NOMO-1 treated with dmso at 0.1 percent for 144 hours (cell line): ENCODE measurements at regions not wholly inside any gene's neighbourhood (a gene's known extent, or its start where the extent isn't known, plus 50 kb on each side); places are given as distances from the start of the nearest gene placed in this dataset.

ENCODE experiments used
- DNase-seq: peaks from one replicate; lab custom pipeline; 2025; ENCODE audit not compliant: unreplicated experiment; lab: John Stamatoyannopoulos, UW

- no peak for DNase-seq
These were observed 85.6 kb downstream of the CD8B2 start for GRCh38 chr2:106572541-106573450.

- no peak for DNase-seq
These were observed 86.6 kb downstream of the CD8B2 start for GRCh38 chr2:106573773-106574172.

DNA sequence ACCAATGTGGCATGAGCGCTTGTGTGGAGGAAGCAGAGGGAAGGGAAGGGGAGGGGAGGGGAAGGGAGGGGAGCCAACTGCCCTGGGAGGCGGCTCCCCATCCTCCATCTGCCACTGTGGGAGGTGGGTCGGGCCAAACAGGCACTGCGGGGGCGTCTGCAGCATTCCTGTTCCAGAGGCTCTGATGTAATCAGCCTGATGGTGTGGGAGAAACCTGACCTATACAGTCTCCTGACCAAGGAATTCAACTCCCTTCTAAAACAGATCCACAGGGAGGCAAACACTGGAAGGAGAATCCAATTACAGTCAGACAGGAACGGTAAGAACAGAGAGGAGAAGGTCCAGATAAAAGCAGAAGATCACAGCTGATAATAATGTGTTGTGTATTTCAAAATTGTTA is 88.8 kb downstream of the CD8B2 start:
- DNase-seq = no peak

GRCh38 chr2:106577255-106577651 is 90.1 kb downstream of the CD8B2 start:
- DNase-seq = no peak

- no peak for DNase-seq
These were observed 92.6 kb downstream of the CD8B2 start for GRCh38 chr2:106579750-106580197.

- no peak for DNase-seq
These were observed 93.1 kb downstream of the CD8B2 start for GRCh38 chr2:106580241-106580640.

GRCh38 chr2:106581328-106581727 is 94.2 kb downstream of the CD8B2 start:
- DNase-seq = no peak

DNA sequence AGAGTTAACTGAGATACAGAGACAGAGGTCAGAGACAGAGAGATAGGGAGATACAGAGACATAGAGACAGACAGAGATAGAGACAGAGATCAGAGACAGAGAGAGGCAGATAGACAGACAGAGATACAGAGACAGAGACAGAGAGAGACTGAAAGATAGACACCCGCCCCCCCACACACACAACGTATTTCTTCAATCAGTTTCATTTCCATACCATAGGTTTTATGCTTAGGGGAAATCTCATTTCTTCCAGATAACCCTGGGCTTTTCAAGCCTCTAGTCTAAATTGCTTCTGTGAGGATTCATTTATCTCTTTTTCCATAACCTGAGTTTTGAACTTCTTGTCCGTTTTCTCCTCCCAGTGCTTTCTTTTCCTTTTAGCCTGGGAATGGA is 94.6 kb downstream of the CD8B2 start:
- no peak for DNase-seq

DNA sequence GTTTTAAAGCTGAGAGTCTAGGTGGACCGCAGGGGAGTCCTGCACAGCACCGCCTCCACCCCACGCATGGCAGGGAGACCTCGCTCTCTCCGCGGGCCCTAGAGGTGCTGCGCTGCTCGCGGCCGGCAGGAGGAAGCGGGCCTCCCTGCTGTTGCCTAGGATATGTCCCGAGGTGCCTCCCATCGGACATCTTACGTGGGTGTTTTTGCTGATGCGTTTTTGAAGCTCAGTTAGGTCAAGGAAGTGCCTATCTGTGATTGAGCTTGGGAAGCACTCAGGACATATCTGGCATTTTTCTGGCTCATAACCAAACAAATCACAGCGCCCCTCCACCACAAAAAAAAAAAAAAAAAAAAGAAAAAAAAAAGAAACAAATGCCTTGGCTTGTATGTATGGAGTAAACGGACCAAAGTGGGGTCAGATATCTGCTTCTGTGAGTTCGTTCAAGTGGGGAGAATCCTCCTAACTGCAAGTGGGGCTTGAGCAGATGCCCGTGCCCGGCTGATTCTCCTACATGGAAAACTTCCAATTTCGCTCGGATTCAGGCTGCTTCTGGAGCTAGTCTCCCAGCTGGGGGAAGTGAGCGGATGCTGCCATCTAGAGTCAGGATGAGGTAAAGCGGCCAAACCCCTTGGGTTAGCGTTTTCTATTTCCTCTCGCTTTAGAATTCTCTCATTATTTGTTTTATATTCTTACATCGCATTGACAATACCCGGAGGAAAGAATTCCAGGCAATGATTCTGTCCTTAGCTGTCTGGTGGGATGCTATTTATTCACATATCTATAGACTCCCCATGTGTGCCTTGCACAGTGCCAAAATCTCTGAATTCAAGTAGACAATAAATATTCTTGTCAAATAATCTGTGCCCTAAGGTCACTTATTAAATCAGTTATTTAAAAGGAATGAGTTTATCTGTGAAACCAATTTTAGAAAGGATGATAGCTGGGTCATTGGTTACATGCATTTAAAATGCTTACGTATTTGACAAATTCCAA is 95.3 kb downstream of the CD8B2 start:
- DNase-seq = peak; percentile 67

- no peak for DNase-seq
These were observed 97.3 kb downstream of the CD8B2 start for GRCh38 chr2:106584304-106584954.

GRCh38 chr2:106596844-106597243 is 109.7 kb downstream of the CD8B2 start:
- no peak for DNase-seq

DNA sequence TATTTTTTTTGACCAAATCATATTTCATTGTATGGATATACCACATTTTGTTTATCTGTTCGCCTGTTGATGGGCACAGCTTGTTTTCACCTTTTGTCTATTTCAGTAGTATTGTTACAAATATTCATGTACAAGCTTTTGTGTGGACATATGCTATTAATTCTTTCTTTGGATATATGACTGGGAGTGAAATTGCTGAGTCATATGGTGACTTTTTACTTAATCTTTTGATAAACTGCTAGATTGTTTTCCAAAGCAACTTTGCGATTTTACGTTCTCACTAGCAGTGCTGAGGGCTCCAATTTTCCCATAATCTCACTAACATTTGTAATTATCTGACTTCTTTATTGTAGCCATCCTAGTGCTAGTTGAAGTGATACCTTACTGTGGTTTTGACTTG is 112.4 kb downstream of the CD8B2 start:
- no peak for DNase-seq

DNA sequence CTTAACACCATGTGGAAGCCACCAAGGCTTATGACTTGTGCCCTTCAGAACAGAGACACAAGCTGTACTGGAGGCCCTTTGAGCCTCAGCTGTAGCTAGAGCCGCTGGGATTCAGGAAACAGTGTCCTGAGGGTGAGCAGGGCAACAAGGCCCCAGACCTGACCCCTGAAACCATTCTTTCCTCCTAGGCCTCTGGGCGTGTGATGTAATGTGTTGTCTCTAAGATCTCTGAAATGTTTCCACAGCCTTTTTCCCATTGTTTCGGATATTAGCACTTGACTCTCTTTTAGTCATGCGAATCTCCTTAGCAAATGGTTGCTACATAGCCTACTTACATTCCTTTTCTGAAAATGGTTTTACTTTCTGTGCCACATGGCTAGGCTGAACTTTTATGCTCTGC is 114.9 kb downstream of the CD8B2 start:
- no peak for DNase-seq

DNA sequence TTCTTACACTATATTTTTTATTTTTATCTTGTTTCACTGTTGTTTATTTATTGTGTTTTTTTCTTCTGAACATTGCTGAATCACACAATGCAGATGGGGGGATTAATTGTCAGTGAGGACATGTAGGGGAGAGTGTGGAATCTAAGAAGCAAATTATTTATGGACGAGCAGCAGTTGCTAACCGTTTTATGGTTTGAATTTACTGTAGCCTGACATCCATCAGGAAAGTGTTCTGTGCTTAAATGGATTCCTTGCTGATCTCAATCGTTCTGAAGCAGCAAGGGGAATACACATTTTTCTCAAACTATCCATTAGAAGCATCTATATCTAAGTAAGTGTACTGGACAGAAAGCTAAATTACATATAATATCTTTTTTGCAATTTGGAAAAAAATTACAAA is 119.5 kb downstream of the CD8B2 start:
- DNase-seq = no peak

- DNase-seq = no peak
These were observed 120.2 kb downstream of the CD8B2 start for GRCh38 chr2:106607371-106607770.

DNA sequence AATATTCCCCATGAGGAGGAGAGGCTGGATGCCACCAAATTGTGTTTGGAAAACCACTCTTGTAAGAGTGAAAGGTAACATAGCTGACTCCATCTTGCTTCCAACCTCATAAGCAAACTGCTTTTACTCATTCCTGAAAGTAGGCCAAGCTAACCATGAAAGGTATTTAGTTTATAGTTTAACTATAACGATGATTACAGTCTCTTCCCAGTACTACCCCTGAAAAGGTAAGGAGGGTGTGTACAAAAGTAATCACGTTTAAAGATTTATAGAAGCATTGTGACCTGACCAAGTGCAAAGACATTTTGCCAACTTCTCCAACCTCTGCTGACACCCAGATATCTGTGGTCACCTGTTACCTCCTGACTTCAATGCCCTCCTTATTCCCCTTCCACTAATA is 122.6 kb downstream of the CD8B2 start:
- DNase-seq = no peak

DNA sequence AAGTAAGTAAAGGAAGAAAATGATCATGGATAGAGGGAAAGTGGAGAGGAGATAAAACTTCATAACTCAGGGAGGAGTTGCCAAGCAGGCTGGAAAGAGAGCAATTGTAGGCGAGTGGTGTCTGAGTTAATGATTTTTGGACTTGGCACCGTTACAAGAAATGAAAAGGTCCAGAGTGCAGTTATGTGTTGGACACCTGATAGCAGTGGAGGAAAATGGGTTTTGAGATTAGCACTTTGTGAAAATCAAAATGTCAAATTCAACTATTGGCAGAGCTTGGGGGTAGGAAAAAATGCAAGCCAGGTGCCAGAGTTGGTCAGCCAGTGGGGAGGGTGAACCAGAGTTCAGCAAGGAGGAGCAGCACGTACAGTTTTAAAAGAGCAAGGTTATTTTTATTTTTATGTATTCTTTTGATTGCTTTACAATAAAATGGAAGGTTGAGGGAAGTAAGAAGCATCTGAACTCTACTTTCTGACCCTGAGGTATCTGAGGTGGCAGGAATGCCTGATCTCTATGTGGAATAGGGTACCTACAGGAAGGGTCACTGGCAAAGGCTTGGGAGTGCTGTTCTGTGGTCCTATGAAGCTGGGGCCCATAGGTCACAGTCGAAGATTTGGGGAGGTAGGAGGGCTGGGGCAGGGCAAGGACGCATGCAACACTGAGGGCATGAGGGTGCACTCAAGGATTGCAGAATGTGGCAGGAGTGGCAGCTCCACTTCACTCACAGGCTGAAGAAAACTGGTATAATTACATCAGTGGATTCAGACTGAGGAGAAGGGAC is 127.5 kb downstream of the CD8B2 start:
- DNase-seq = no peak

GRCh38 chr2:106618614-106619013 is 131.4 kb downstream of the CD8B2 start:
- DNase-seq = no peak

DNA sequence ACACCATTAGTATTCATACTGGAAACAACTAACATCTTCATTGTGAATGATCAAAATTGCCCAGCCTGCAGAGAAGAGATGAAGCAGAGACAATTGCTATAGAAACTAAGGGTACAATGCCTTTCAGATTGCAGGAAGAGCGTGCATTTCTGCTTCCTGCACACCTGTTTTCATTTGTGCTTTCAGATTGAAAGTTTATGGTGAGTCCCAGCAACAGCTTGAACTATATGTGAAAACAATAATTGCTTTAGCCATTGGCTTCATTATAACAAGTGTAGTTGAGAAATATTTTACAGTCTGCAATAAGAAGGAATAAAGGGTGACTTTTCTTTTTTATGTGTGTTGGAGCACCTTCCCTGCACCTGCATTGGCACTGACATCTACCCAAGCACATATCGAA is 136.3 kb downstream of the CD8B2 start:
- no peak for DNase-seq

DNA sequence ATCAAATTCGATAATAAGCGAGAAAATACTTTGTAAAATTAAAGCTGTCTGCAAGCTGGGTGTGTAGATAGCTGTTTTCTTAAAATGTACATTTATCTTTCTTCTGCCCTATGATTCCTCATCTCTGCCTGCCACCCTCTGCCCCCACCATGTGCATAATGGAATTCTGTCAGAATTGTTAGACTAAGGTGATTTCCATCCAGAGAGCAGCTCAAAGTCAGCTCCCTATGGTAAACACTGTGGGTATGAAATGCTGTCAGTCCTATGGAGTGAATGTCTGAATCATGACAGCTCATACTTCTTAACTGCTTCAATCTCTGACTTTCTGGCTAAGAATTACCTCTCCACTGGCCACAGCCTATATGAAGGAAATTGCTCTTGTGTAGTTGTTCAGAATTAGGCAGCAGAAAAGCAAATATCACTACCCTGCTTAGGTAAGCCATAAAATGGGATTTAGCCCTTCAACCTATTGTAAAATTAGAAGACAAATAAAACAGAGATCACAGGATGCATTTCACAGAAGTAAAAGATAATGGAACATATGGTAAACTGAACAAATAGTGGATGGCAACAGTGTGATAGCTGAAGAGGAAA is 137.7 kb downstream of the CD8B2 start:
- DNase-seq = no peak
